HEK293 (cell line): ENCODE measurements at regions not wholly inside any gene's neighbourhood (a gene's known extent, or its start where the extent isn't known, plus 50 kb on each side); places are given as distances from the start of the nearest gene placed in this dataset.

ENCODE experiments used
- CTCF ChIA-PET: fragments of 350-600 bp; formaldehyde crosslinking; extraction: SDS; loops from one replicate; lab custom pipeline; 2021; ENCODE audit warnings: antibody characterized with exemption; lab: Yijun Ruan, JAX
- POLR2A ChIA-PET: fragments of 300-600 bp; formaldehyde crosslinking; extraction: SDS; loops from one replicate; lab custom pipeline; 2020; ENCODE audit warnings: antibody characterized with exemption, inconsistent platforms; lab: Yijun Ruan, JAX
- H3K27ac ChIP-seq: fragments of 200-500 bp; sonication (Bioruptor generic); 2 replicates; pipeline ENCODE4 v1.5.1; 2014; ENCODE audit warnings: low read depth, low read length, control low read depth, inconsistent platforms; ENCODE audit errors: extremely low read depth
- H3K36me3 ChIP-seq, 2 experiments: fragments of 200-500 bp in 1 of 2; sonication (Bioruptor generic) in 1 of 2; 1 replicate in 1 of 2; 2 replicates in 1 of 2; pipeline ENCODE4 v1.5.1; 2014 to 2017; ENCODE audit warnings: inconsistent platforms in 2 of 2, low read length in 2 of 2; ENCODE audit not compliant: control insufficient read depth in 2 of 2, insufficient read depth in 1 of 2
- H3K4me1 ChIP-seq: fragments of 200-500 bp; sonication (Bioruptor generic); 2 replicates; pipeline ENCODE4 v1.5.1; 2014; ENCODE audit warnings: mild to moderate bottlenecking, low read length, inconsistent platforms; ENCODE audit not compliant: control insufficient read depth, insufficient read depth
- H3K4me3 ChIP-seq: 2 replicates; pipeline ENCODE4 v1.5.1; 2011; ENCODE audit warnings: low read depth, mild to moderate bottlenecking, control low read depth, low read length, moderate library complexity
- H3K9me3 ChIP-seq: fragments of 200-500 bp; sonication (Bioruptor generic); 2 replicates; pipeline ENCODE4 v1.5.1; 2014; ENCODE audit warnings: low read depth, low read length, inconsistent platforms; ENCODE audit not compliant: control insufficient read depth, insufficient read depth
- BCL11B ChIP-seq: fragments of 450-650 bp; formaldehyde crosslinking; IDR thresholded peaks from 2 replicates; pipeline ENCODE4 v1.5.1; 2016; ENCODE audit warnings: low read depth, missing biosample characterization, missing genetic modification characterization
- KLF1 ChIP-seq: fragments of 450-650 bp; formaldehyde crosslinking; IDR thresholded peaks from 2 replicates; pipeline ENCODE4 v1.5.1; 2016; ENCODE audit warnings: missing biosample characterization, missing genetic modification characterization
- KLF16 ChIP-seq: fragments of 450-650 bp; formaldehyde crosslinking; IDR thresholded peaks from 2 replicates; pipeline ENCODE4 v1.5.1; 2017; ENCODE audit warnings: missing biosample characterization, missing genetic modification characterization
- KLF8 ChIP-seq: fragments of 450-650 bp; formaldehyde crosslinking; IDR thresholded peaks from 2 replicates; pipeline ENCODE4 v1.5.1; 2016; ENCODE audit warnings: missing biosample characterization, missing genetic modification characterization
- OVOL3 ChIP-seq: fragments of 450-650 bp; formaldehyde crosslinking; IDR thresholded peaks from 2 replicates; pipeline ENCODE4 v1.5.1; 2016; ENCODE audit warnings: missing biosample characterization, missing genetic modification characterization
- SCRT2 ChIP-seq: fragments of 450-650 bp; formaldehyde crosslinking; IDR thresholded peaks from 2 replicates; pipeline ENCODE4 v1.5.1; 2016; ENCODE audit warnings: missing biosample characterization, missing genetic modification characterization
- YY1 ChIP-seq: fragments of 450-650 bp; formaldehyde crosslinking; IDR thresholded peaks from 2 replicates; pipeline ENCODE4 v1.5.1; 2018; ENCODE audit warnings: missing biosample characterization, missing genetic modification characterization
- ZEB2 ChIP-seq: fragments of 450-650 bp; formaldehyde crosslinking; IDR thresholded peaks from 2 replicates; pipeline ENCODE4 v1.5.1; 2016; ENCODE audit warnings: missing biosample characterization, missing genetic modification characterization
- ZFP69B ChIP-seq: fragments of 450-650 bp; formaldehyde crosslinking; IDR thresholded peaks from 2 replicates; pipeline ENCODE4 v1.5.1; 2016; ENCODE audit warnings: missing biosample characterization, missing genetic modification characterization
- ZIC2 ChIP-seq: fragments of 450-650 bp; formaldehyde crosslinking; IDR thresholded peaks from 2 replicates; pipeline ENCODE4 v1.5.1; 2016; ENCODE audit warnings: missing biosample characterization, missing genetic modification characterization
- ZNF112 ChIP-seq: fragments of 450-650 bp; formaldehyde crosslinking; IDR thresholded peaks from 2 replicates; pipeline ENCODE4 v1.5.0; 2017; ENCODE audit warnings: missing biosample characterization, missing genetic modification characterization
- ZNF157 ChIP-seq: fragments of 450-650 bp; formaldehyde crosslinking; IDR thresholded peaks from 2 replicates; pipeline ENCODE4 v1.5.1; 2016; ENCODE audit warnings: missing biosample characterization, missing genetic modification characterization
- ZNF169 ChIP-seq: fragments of 450-650 bp; formaldehyde crosslinking; IDR thresholded peaks from 2 replicates; pipeline ENCODE4 v1.5.1; 2016; ENCODE audit warnings: missing biosample characterization, missing genetic modification characterization
- ZNF423 ChIP-seq: fragments of 450-650 bp; formaldehyde crosslinking; IDR thresholded peaks from 2 replicates; pipeline ENCODE4 v1.5.1; 2016; ENCODE audit warnings: missing biosample characterization, missing genetic modification characterization
- ZNF521 ChIP-seq: fragments of 450-650 bp; formaldehyde crosslinking; IDR thresholded peaks from 2 replicates; pipeline ENCODE4 v1.5.1; 2017; ENCODE audit warnings: missing biosample characterization, mild to moderate bottlenecking, missing genetic modification characterization
- ZNF529 ChIP-seq: fragments of 450-650 bp; formaldehyde crosslinking; IDR thresholded peaks from 2 replicates; pipeline ENCODE4 v1.5.1; 2017; ENCODE audit warnings: missing genetic modification characterization, missing biosample characterization; ENCODE audit not compliant: insufficient replicate concordance
- ZNF558 ChIP-seq: fragments of 450-650 bp; formaldehyde crosslinking; IDR thresholded peaks from 2 replicates; pipeline ENCODE4 v1.5.1; 2016; ENCODE audit warnings: missing biosample characterization, missing genetic modification characterization
- ZNF585B ChIP-seq: fragments of 450-650 bp; formaldehyde crosslinking; IDR thresholded peaks from 2 replicates; pipeline ENCODE4 v1.5.1; 2016; ENCODE audit warnings: missing biosample characterization, missing genetic modification characterization
- ZNF629 ChIP-seq: fragments of 450-650 bp; formaldehyde crosslinking; IDR thresholded peaks from 2 replicates; pipeline ENCODE4 v1.5.1; 2017; ENCODE audit warnings: missing biosample characterization, missing genetic modification characterization
- ZNF658 ChIP-seq: fragments of 450-650 bp; formaldehyde crosslinking; IDR thresholded peaks from 2 replicates; pipeline ENCODE4; 2016; ENCODE audit warnings: missing biosample characterization, missing genetic modification characterization
- ZNF830 ChIP-seq: fragments of 450-650 bp; IDR thresholded peaks from 2 replicates; pipeline ENCODE4 v1.5.0; 2018; ENCODE audit warnings: missing biosample characterization, missing genetic modification characterization, low read depth, mild to moderate bottlenecking, moderate library complexity
- ZSCAN23 ChIP-seq: fragments of 450-650 bp; formaldehyde crosslinking; IDR thresholded peaks from 2 replicates; pipeline ENCODE4 v1.5.1; 2016; ENCODE audit warnings: missing biosample characterization, missing genetic modification characterization
- TF ChIP-seq, protein P1 (sequence below): sonication (generic); formaldehyde crosslinking; IDR thresholded peaks from 2 replicates; pipeline ENCODE4 v1.8.1; 2022; ENCODE audit warnings: mild to moderate bottlenecking, moderate library complexity, missing genetic modification reagents
- TF ChIP-seq, protein P2 (sequence below): fragments of 450-650 bp; formaldehyde crosslinking; IDR thresholded peaks from 2 replicates; pipeline ENCODE4 v1.5.1; 2016; ENCODE audit warnings: missing biosample characterization, missing genetic modification characterization, low read depth
- TF ChIP-seq, protein P3 (sequence below): fragments of 450-650 bp; formaldehyde crosslinking; IDR thresholded peaks from 2 replicates; pipeline ENCODE4 v1.5.1; 2016; ENCODE audit warnings: missing biosample characterization, missing genetic modification characterization
- TF ChIP-seq, protein P4 (sequence below): fragments of 450-650 bp; formaldehyde crosslinking; IDR thresholded peaks from 2 replicates; pipeline ENCODE4 v1.5.1; 2016; ENCODE audit warnings: missing biosample characterization, missing genetic modification characterization

DNA sequence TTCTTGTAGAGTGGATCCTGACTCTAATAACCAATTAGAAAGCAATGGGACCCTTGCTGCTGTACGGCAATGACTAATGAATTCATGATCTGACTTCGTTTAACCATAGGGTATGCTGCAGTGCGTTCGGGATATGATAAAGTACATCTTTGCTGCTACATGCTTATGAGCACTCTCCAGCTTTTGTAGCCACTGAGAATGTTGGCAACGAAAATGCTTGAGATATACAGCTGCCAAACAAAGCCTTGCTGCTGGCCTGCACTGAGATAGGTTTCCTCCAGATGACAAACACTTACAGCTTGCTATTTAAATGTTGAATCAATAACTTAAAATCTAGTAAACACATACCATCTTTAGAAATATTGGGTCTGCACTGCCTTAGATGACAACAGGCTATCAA is 372.4 kb upstream of the SLC8A1 start (continued):
- TF ChIP-seq ZNF521 (no peak), KLF1 (tag by site-specific recombination) (no peak), KLF16 (tag by site-specific recombination) (no peak), ZEB2 (tag by site-specific recombination) (no peak), ZNF558 (no peak), ZSCAN23 (tag by site-specific recombination) (no peak), YY1 (tag by site-specific recombination) (no peak), ZNF585B (tag by site-specific recombination) (no peak)
- TF ChIP-seq, protein P1, sequence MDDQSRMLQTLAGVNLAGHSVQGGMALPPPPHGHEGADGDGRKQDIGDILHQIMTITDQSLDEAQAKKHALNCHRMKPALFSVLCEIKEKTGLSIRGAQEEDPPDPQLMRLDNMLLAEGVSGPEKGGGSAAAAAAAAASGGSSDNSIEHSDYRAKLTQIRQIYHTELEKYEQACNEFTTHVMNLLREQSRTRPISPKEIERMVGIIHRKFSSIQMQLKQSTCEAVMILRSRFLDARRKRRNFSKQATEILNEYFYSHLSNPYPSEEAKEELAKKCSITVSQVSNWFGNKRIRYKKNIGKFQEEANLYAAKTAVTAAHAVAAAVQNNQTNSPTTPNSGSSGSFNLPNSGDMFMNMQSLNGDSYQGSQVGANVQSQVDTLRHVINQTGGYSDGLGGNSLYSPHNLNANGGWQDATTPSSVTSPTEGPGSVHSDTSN (CRISPR knock-in tag) = no peak

DNA sequence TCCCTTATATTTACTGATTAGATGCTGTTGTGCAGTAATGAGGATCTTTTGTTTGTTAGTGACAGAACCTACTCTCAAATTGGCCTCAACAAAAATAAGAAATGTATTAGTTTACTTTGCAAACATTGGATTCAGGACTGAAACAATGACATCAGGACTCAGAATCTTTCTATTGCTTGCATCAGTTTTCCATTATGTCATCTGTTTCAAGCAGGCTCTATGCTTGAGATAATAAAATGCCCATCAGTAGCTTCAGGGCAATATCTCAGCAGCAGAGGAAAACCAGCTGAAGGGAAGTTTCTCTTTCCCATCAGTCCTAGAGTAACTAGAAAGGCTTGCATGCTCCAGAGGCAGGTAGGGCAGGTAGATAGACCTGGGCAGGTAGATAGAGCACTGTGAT is 375.5 kb upstream of the SLC8A1 start:
- Histone ChIP-seq H3K36me3 (no peaks in the 10 kb centered on the region), H3K4me3 (no peak overlapping the region), H3K27ac (no peak overlapping the region), H3K9me3 (no peaks in the 10 kb centered on the region), H3K4me1 (no peaks in the 10 kb centered on the region)
- TF ChIP-seq, protein P2, sequence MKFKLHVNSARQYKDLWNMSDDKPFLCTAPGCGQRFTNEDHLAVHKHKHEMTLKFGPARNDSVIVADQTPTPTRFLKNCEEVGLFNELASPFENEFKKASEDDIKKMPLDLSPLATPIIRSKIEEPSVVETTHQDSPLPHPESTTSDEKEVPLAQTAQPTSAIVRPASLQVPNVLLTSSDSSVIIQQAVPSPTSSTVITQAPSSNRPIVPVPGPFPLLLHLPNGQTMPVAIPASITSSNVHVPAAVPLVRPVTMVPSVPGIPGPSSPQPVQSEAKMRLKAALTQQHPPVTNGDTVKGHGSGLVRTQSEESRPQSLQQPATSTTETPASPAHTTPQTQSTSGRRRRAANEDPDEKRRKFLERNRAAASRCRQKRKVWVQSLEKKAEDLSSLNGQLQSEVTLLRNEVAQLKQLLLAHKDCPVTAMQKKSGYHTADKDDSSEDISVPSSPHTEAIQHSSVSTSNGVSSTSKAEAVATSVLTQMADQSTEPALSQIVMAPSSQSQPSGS = peak; percentile 55
- TF ChIP-seq SCRT2 (tag by site-specific recombination) = no peak
- CTCF ChIA-PET = no interaction called here
- POLR2A ChIA-PET = no interaction called here

DNA sequence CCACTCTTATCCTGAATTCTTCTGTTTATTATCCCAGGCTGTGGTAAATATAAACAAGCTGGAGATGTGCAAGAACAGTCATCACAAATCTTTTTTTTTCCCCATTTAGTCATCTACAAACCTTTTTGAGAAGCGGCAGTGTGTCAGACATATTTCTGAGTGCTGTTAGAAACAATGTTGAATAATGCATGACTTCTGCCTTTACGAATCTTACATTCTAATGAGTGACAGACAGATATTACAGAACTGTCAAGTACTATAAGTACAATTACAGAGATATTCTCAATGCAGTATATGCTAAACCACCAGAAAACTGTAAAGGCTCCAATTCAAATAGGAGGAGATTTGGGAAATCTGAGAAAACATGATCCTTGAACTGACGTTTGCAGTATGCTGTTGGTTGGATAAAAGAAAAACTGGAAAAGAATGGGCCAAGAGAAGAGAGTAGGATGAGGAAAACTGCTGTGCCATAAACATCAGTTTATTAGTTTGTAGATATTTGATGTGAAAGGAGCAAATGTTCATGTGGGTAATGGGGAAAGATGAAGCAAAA is 379.5 kb upstream of the SLC8A1 start:
- no peaks in the 10 kb centered on the region for H3K4me1 ChIP-seq
- ChIA-PET CTCF (no interaction called here), POLR2A (no interaction called here)
- no peak for TF ChIP-seq ZNF629 (tag by site-specific recombination)
- TF ChIP-seq, protein P3, sequence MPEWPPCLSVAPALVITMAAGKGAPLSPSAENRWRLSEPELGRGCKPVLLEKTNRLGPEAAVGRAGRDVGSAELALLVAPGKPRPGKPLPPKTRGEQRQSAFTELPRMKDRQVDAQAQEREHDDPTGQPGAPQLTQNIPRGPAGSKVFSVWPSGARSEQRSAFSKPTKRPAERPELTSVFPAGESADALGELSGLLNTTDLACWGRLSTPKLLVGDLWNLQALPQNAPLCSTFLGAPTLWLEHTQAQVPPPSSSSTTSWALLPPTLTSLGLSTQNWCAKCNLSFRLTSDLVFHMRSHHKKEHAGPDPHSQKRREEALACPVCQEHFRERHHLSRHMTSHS = no peak
- no peak for TF ChIP-seq SCRT2 (tag by site-specific recombination)
- no peaks in the 10 kb centered on the region for H3K36me3 ChIP-seq
- H3K27ac ChIP-seq = no peak overlapping the region
- H3K9me3 ChIP-seq = no peaks in the 10 kb centered on the region
- H3K4me3 ChIP-seq = no peak overlapping the region

DNA sequence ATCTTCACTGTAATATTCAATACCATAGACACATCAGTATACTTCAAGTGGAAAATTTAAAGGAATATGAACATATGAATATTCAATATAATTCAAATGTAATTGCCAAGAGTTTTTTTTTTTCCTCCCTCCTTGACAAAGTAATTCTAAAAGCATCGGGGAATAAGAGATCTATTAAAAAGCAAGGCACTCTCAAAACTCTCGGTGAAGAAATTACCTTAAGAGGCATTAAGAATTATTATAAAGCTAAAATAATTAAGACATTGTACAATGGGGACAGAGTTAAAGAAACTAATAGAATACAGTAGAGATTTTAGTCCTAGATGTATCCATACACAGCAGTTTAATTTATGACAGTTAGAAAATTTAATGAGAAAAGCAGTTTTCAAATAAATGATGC is 390.0 kb upstream of the SLC8A1 start:
- Histone ChIP-seq H3K9me3 (no peaks in the 10 kb centered on the region), H3K4me1 (no peaks in the 10 kb centered on the region), H3K36me3 (no peaks in the 10 kb centered on the region), H3K4me3 (no peak overlapping the region), H3K27ac (no peak overlapping the region)
- ChIA-PET POLR2A (no interaction called here), CTCF (no interaction called here)
- TF ChIP-seq ZNF830 (tag by site-specific recombination) = no peak
- TF ChIP-seq ZSCAN23 (tag by site-specific recombination) = no peak
- TF ChIP-seq ZNF629 (tag by site-specific recombination) = no peak
- TF ChIP-seq ZNF169 = no peak
- no peak for TF ChIP-seq ZNF157
- TF ChIP-seq, protein P4, sequence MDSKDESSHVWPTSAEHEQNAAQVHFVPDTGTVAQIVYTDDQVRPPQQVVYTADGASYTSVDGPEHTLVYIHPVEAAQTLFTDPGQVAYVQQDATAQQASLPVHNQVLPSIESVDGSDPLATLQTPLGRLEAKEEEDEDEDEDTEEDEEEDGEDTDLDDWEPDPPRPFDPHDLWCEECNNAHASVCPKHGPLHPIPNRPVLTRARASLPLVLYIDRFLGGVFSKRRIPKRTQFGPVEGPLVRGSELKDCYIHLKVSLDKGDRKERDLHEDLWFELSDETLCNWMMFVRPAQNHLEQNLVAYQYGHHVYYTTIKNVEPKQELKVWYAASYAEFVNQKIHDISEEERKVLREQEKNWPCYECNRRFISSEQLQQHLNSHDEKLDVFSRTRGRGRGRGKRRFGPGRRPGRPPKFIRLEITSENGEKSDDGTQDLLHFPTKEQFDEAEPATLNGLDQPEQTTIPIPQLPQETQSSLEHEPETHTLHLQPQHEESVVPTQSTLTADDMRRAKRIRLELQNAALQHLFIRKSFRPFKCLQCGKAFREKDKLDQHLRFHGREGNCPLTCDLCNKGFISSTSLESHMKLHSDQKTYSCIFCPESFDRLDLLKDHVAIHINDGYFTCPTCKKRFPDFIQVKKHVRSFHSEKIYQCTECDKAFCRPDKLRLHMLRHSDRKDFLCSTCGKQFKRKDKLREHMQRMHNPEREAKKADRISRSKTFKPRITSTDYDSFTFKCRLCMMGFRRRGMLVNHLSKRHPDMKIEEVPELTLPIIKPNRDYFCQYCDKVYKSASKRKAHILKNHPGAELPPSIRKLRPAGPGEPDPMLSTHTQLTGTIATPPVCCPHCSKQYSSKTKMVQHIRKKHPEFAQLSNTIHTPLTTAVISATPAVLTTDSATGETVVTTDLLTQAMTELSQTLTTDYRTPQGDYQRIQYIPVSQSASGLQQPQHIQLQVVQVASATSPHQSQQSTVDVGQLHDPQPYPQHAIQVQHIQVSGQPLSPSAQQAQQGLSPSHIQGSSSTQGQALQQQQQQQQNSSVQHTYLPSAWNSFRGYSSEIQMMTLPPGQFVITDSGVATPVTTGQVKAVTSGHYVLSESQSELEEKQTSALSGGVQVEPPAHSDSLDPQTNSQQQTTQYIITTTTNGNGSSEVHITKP = no peak
- no peak for TF ChIP-seq ZIC2 (tag by site-specific recombination)
- no peak for TF ChIP-seq ZFP69B (tag by site-specific recombination)
- TF ChIP-seq BCL11B = no peak
- TF ChIP-seq ZNF529 = no peak
- TF ChIP-seq ZNF423 = no peak
- no peak for TF ChIP-seq ZNF112 (tag by site-specific recombination)
- no peak for TF ChIP-seq ZNF658 (tag by site-specific recombination)
- no peak for TF ChIP-seq OVOL3 (tag by site-specific recombination)
- TF ChIP-seq KLF8 (tag by site-specific recombination) = no peak
